ENCODE measurements at regions not wholly inside any gene's neighbourhood (a gene's known extent, or its start where the extent isn't known, plus 50 kb on each side); places are given as distances from the start of the nearest gene placed in this dataset.

GRCh38 chr20:11132819-11133415 lies 459.1 kb upstream of the JAG1 start:
- TF ChIP-seq CHD2 (IDR thresholded peaks at IDR 0.05; ENCODE audit: low read depth, low read length) = no peak
- TF ChIP-seq CEBPB (IDR thresholded peaks at IDR 0.05; ENCODE audit: borderline replicate concordance, low read depth, low read length) = no peak
- no peak for TF ChIP-seq POLR2AphosphoS5 (IDR thresholded peaks at IDR 0.05; ENCODE audit: low read depth, low read length)
- no peak for TF ChIP-seq HMGXB4 (CRISPR knock-in tag; IDR thresholded peaks at IDR 0.05; ENCODE audit: borderline replicate concordance in 1 of 2, low read depth in 1 of 2)
- TF ChIP-seq ZNF597 (CRISPR knock-in tag; IDR thresholded peaks at IDR 0.05) = no peak
- TF ChIP-seq POLR2AphosphoS2 (IDR thresholded peaks at IDR 0.05; ENCODE audit: low read depth, low read length) = no peak
- no peak for TF ChIP-seq PBX2 (CRISPR knock-in tag; IDR thresholded peaks at IDR 0.05)
- no peak for TF ChIP-seq ZNF546 (CRISPR knock-in tag; conservative IDR thresholded peaks at IDR 0.05)
- TF ChIP-seq ZFP36L2 (CRISPR knock-in tag; IDR thresholded peaks at IDR 0.05) = no peak
- TF ChIP-seq POLR2A (IDR thresholded peaks at IDR 0.05; ENCODE audit: insufficient read depth in 1 of 2, low read depth in 2 of 2, low read length in 2 of 2) = no peak
- no peak for TF ChIP-seq CTCF (CRISPR knock-in tag; IDR thresholded peaks at IDR 0.05)
- no peak for TF ChIP-seq EHMT2 (IDR thresholded peaks at IDR 0.05; ENCODE audit: borderline replicate concordance, low read depth, low read length)
- no peak for TF ChIP-seq ZNF616 (CRISPR knock-in tag; IDR thresholded peaks at IDR 0.05; ENCODE audit: low read depth)
